ENCODE measurements at regions not wholly inside any gene's neighbourhood (a gene's known extent, or its start where the extent isn't known, plus 50 kb on each side); places are given as distances from the start of the nearest gene placed in this dataset.
"Not testable (repeated sequence)": the region's sequence is repeated elsewhere in the genome, so short reads cannot be mapped to it uniquely, and the experiment has no call there.

- no peak for DNase-seq
Measured at GRCh38 chr12:131611416-131612091, 99.3 kb upstream of the SFSWAP start.

- no peak for DNase-seq
Measured at GRCh38 chr12:131612092-131612755, 98.7 kb upstream of the SFSWAP start.

- DNase-seq = no peak
Measured at GRCh38 chr12:131613186-131613585, 97.7 kb upstream of the SFSWAP start.

GRCh38 chr12:131613678-131614077, 97.2 kb upstream of the SFSWAP start:
- DNase-seq = no peak

GRCh38 chr12:131615326-131616042, 95.4 kb upstream of the SFSWAP start:
- DNase-seq = no peak

- no peak for DNase-seq
Measured at GRCh38 chr12:131616043-131616700, 94.7 kb upstream of the SFSWAP start.

- DNase-seq = no peak
Measured at GRCh38 chr12:131616738-131617137, 94.2 kb upstream of the SFSWAP start.

- DNase-seq = no peak
Measured at GRCh38 chr12:131617179-131617578, 93.7 kb upstream of the SFSWAP start.

- DNase-seq = no peak
Measured at GRCh38 chr12:131617596-131618302, 93.1 kb upstream of the SFSWAP start.

GRCh38 chr12:131618303-131618658, 92.6 kb upstream of the SFSWAP start:
- DNase-seq = no peak

- no peak for DNase-seq
Measured at GRCh38 chr12:131618701-131619100, 92.2 kb upstream of the SFSWAP start.

GRCh38 chr12:131619106-131619642, 91.7 kb upstream of the SFSWAP start:
- DNase-seq = no peak

GRCh38 chr12:131619736-131620506, 91.0 kb upstream of the SFSWAP start:
- DNase-seq = no peak

GRCh38 chr12:131620520-131620919, 90.4 kb upstream of the SFSWAP start:
- DNase-seq = no peak

GRCh38 chr12:131620946-131621681, 89.8 kb upstream of the SFSWAP start:
- no peak for DNase-seq

- DNase-seq = no peak
Measured at GRCh38 chr12:131621701-131622421, 89.0 kb upstream of the SFSWAP start.

- no peak for DNase-seq
Measured at GRCh38 chr12:131622422-131622955, 88.4 kb upstream of the SFSWAP start.

- DNase-seq = not testable (repeated sequence)
Measured at GRCh38 chr12:131623404-131624368, 87.2 kb upstream of the SFSWAP start.

- not testable (repeated sequence) for DNase-seq
Measured at GRCh38 chr12:131624369-131624739, 86.5 kb upstream of the SFSWAP start.
